ENCODE measurements at regions not wholly inside any gene's neighbourhood (a gene's known extent, or its start where the extent isn't known, plus 50 kb on each side); places are given as distances from the start of the nearest gene placed in this dataset.

GRCh38 chr5:98497418-98497817, 276.0 kb upstream of the RGMB start:
- TF ChIP-seq, protein P1, sequence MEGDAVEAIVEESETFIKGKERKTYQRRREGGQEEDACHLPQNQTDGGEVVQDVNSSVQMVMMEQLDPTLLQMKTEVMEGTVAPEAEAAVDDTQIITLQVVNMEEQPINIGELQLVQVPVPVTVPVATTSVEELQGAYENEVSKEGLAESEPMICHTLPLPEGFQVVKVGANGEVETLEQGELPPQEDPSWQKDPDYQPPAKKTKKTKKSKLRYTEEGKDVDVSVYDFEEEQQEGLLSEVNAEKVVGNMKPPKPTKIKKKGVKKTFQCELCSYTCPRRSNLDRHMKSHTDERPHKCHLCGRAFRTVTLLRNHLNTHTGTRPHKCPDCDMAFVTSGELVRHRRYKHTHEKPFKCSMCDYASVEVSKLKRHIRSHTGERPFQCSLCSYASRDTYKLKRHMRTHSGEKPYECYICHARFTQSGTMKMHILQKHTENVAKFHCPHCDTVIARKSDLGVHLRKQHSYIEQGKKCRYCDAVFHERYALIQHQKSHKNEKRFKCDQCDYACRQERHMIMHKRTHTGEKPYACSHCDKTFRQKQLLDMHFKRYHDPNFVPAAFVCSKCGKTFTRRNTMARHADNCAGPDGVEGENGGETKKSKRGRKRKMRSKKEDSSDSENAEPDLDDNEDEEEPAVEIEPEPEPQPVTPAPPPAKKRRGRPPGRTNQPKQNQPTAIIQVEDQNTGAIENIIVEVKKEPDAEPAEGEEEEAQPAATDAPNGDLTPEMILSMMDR (IDR thresholded peaks at IDR 0.05; ENCODE audit: extremely low read depth, missing control alignments) = no peak
- no peak for DNase-seq (ENCODE audit: low spot score)

- TF ChIP-seq, protein P1 (IDR thresholded peaks at IDR 0.05; ENCODE audit: extremely low read depth, missing control alignments) = no peak
- DNase-seq (ENCODE audit: low spot score) = no peak
Measured at GRCh38 chr5:98498028-98498427, 275.4 kb upstream of the RGMB start.

GRCh38 chr5:98499892-98500291, 273.6 kb upstream of the RGMB start:
- TF ChIP-seq, protein P1 (IDR thresholded peaks at IDR 0.05; ENCODE audit: extremely low read depth, missing control alignments) = no peak
- no peak for DNase-seq (ENCODE audit: low spot score)

DNA sequence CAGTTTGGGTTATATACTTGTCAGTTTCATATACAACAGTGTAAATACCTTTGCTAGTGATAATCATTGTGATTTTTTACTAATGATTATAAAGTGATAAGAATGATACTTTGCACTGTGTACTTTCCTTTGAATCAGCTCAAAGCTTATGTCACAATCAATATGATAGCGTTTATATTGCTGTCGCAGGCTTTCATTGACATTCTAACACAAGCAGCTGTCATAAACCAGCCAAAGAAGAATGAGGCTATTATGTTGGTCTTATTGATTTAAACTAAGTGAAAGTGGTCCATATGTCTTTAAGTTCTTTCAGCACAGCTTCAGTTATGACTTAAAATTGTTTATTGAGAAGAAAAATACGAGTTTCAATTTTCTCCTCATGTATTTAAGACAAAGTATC, 272.7 kb upstream of the RGMB start:
- TF ChIP-seq, protein P1 (IDR thresholded peaks at IDR 0.05; ENCODE audit: extremely low read depth, missing control alignments) = no peak
- no peak for DNase-seq (ENCODE audit: low spot score)

DNA sequence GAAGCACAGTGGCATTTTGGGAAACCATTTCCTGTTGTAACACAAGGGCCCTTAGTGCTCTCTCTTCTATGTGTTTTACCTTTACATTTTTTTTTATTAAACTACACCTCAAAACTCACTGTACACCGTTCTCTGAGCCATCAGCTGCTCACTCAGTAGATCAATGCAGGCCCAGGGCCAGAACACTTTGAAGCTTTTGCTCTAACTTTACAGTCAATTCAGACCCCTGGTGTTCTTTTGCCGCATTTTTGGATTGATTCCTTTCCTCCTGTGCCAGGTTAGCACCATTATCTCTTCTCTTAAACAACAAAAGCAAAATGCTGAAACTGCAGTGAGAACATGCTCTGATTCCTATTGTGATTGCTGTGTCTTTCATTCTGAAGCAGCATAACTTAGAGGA, 269.8 kb upstream of the RGMB start:
- DNase-seq (ENCODE audit: low spot score) = no peak
- TF ChIP-seq, protein P1 (IDR thresholded peaks at IDR 0.05; ENCODE audit: extremely low read depth, missing control alignments) = no peak

DNA sequence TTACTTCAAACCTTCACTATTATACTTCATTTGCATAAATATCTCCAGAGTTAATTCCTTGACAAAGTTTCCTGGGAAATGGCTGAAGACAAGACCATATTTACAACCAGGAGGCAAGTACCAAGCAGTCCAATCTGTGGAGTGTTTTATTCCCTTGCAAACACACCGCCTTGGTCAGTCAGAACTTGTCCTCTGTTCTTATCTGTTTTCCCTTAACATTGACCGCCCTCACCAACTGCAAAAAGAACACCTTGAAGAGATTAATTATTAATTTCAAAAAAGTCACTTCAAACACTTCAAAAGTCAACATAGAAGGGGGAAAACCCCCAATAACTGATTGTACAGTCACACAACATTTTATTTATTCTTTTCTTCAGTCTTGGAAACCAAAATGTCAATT, 269.0 kb upstream of the RGMB start:
- TF ChIP-seq, protein P1 (IDR thresholded peaks at IDR 0.05; ENCODE audit: extremely low read depth, missing control alignments) = no peak
- no peak for DNase-seq (ENCODE audit: low spot score)

DNA sequence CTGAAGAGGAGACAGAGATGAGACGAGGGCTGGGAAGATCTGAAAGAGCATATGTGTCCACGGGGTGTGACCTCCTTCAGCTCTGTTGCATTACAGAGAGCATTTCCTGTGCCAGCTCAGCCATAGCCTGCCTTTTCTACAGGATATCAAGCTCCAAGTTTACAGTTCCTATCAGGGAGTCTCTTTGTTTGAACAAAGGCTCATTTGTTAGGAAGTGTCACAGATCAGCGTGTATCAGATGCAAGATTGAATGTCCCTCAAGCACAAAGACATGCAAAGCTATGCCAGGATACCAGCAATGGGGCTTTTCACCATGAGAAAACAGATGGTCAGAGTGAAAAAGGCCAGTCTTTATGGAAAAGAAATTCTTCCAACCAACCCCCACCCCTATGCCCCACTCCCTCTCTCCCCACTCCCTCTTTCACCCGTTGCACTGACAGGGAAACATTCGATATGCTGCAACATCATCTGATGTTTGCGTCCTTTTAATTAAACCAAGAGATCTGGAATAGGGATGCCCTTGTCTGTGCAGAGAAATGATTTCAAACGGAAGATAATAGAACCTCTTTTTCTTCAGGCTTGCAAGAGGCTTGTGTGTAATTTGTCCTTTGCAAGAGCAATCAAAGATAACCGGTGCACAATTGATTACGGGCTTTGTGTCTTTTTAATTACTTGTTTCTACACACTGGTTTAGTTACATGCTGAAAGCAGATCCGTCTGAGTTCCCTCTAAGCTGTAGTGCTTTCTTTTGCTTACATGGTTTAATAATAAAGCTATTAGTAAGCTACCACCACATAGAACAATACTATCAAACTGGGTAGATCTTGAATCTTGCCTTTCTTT, 263.1 kb upstream of the RGMB start:
- no peak for DNase-seq (ENCODE audit: low spot score)
- TF ChIP-seq, protein P1 (IDR thresholded peaks at IDR 0.05; ENCODE audit: extremely low read depth, missing control alignments) = no peak

Measured in GM20000 (cell line).